ENCODE measurements at regions not wholly inside any gene's neighbourhood (a gene's known extent, or its start where the extent isn't known, plus 50 kb on each side); places are given as distances from the start of the nearest gene placed in this dataset.

GRCh38 chr7:136045992-136046391 is 68.8 kb upstream of the MTPN start:
- TF ChIP-seq CTCF (IDR thresholded peaks at IDR 0.05; ENCODE audit: extremely low read depth, insufficient read depth, missing control alignments) = no peak
- in situ Hi-C loops (cut with MboI; ENCODE audit: low pct_unique_long_range_greater_than_20kb, low sequenced_read_pairs, unreplicated experiment) = no loop called here
- DNase-seq (ENCODE audit: low spot score) = no peak

- TF ChIP-seq CTCF (IDR thresholded peaks at IDR 0.05; ENCODE audit: extremely low read depth, insufficient read depth, missing control alignments) = no peak
- no peak for DNase-seq (ENCODE audit: low spot score)
- in situ Hi-C loops (cut with MboI; ENCODE audit: low pct_unique_long_range_greater_than_20kb, low sequenced_read_pairs, unreplicated experiment) = no loop called here
Observed at GRCh38 chr7:136045181-136045580, 68.0 kb upstream of the MTPN start.

GRCh38 chr7:136039577-136040345 is 62.6 kb upstream of the MTPN start:
- in situ Hi-C loops (cut with MboI; ENCODE audit: low pct_unique_long_range_greater_than_20kb, low sequenced_read_pairs, unreplicated experiment) = no loop called here
- no peak for DNase-seq (ENCODE audit: low spot score)
- TF ChIP-seq CTCF (IDR thresholded peaks at IDR 0.05; ENCODE audit: extremely low read depth, insufficient read depth, missing control alignments) = no peak

- no peak for DNase-seq (ENCODE audit: low spot score)
- in situ Hi-C loops (cut with MboI; ENCODE audit: low pct_unique_long_range_greater_than_20kb, low sequenced_read_pairs, unreplicated experiment) = no loop called here
- TF ChIP-seq CTCF (IDR thresholded peaks at IDR 0.05; ENCODE audit: extremely low read depth, insufficient read depth, missing control alignments) = no peak
Observed at GRCh38 chr7:136036336-136036735, 59.2 kb upstream of the MTPN start.

- no peak for DNase-seq (ENCODE audit: low spot score)
- in situ Hi-C loops (cut with MboI; ENCODE audit: low pct_unique_long_range_greater_than_20kb, low sequenced_read_pairs, unreplicated experiment) = no loop called here
- no peak for TF ChIP-seq CTCF (IDR thresholded peaks at IDR 0.05; ENCODE audit: extremely low read depth, insufficient read depth, missing control alignments)
Observed at GRCh38 chr7:136034132-136034531, 57.0 kb upstream of the MTPN start.

- in situ Hi-C loops (cut with MboI; ENCODE audit: low pct_unique_long_range_greater_than_20kb, low sequenced_read_pairs, unreplicated experiment) = no loop called here
- no peak for DNase-seq (ENCODE audit: low spot score)
- no peak for TF ChIP-seq CTCF (IDR thresholded peaks at IDR 0.05; ENCODE audit: extremely low read depth, insufficient read depth, missing control alignments)
Observed at GRCh38 chr7:136033413-136034031, 56.4 kb upstream of the MTPN start.

Measured in GM13977 (cell line).